Endothelial cell of umbilical vein (primary cell): ENCODE measurements at regions not wholly inside any gene's neighbourhood (a gene's known extent, or its start where the extent isn't known, plus 50 kb on each side); places are given as distances from the start of the nearest gene placed in this dataset.

ENCODE experiments used
- BruUV-seq: library from RNA; stranded (reverse); fragments of 400-500 nt; replicated peaks from 2 replicates; lab custom pipeline; 2021; lab: Mats Ljungman, UMichigan
- CTCF ChIA-PET: fragments of 300-600, 350-600 bp; sonication (Branson Sonifier 250); formaldehyde crosslinking; loops from one replicate; lab custom pipeline; 2021; ENCODE audit warnings: antibody characterized with exemption, inconsistent platforms; lab: Charles Lee
- POLR2A ChIA-PET: fragments of 300-600, 350-600 bp; sonication (Branson Sonifier 250); formaldehyde crosslinking; loops from one replicate; lab custom pipeline; 2021; ENCODE audit warnings: antibody characterized with exemption, inconsistent platforms; lab: Charles Lee
- DNase-seq: peaks from one replicate; pipeline ENCODE4 v3.0.0-alpha.2; 2011; ENCODE audit warnings: low read depth, low spot score
- FAIRE-seq: peaks from 2 replicates; lab custom pipeline; 2011; peaks lifted over from hg19 to GRCh38; lab: Jason Lieb, UNC
- H2AFZ ChIP-seq: 2 replicates; pipeline ENCODE4 v1.6.0; 2012; ENCODE audit warnings: low read depth, low read length, control low read depth, inconsistent platforms
- H3K27ac ChIP-seq: 2 replicates; pipeline ENCODE4 v1.5.1; 2011; ENCODE audit warnings: low read depth, mild to moderate bottlenecking, control low read depth, low read length, moderate library complexity; ENCODE audit not compliant: insufficient read depth
- H3K27me3 ChIP-seq, 2 experiments: 2 replicates each; pipeline versions ENCODE4 v1.6.0 to v1.6.1; 2011; ENCODE audit warnings: low read length in 2 of 2, mixed read lengths in 1 of 2; ENCODE audit not compliant: control insufficient read depth in 2 of 2, insufficient read depth in 2 of 2
- H3K36me3 ChIP-seq, 2 experiments: 2 replicates in 1 of 2; 3 replicates in 1 of 2; pipeline ENCODE4 v1.5.1; 2011; ENCODE audit warnings: low read length in 2 of 2, mild to moderate bottlenecking in 1 of 2, moderate library complexity in 1 of 2; ENCODE audit not compliant: control insufficient read depth in 2 of 2, insufficient read depth in 2 of 2; ENCODE audit errors: extremely low read depth in 1 of 2
- H3K4me1 ChIP-seq: 3 replicates; pipeline ENCODE4 v1.5.1; 2011; ENCODE audit warnings: mild to moderate bottlenecking, low read length; ENCODE audit not compliant: control insufficient read depth, insufficient read depth; ENCODE audit errors: extremely low read depth
- H3K4me2 ChIP-seq: 2 replicates; pipeline ENCODE4 v1.6.1; 2011; ENCODE audit warnings: low read length, control low read depth, mixed read lengths; ENCODE audit not compliant: insufficient read depth
- H3K4me3 ChIP-seq, 3 experiments: fragments of 200-600 bp in 1 of 3; sonication (generic), shearing (Covaris generic) in 1 of 3; replicated peaks in 1 of 3; 2 replicates each; pipeline ENCODE4 v1.5.1; 2011 to 2016; ENCODE audit warnings: control low read depth in 3 of 3, low read length in 3 of 3, mild to moderate bottlenecking in 2 of 3, inconsistent platforms in 1 of 3, low read depth in 1 of 3, moderate library complexity in 1 of 3; ENCODE audit not compliant: insufficient read depth in 1 of 3
- H3K79me2 ChIP-seq: 2 replicates; pipeline ENCODE4 v1.6.0; 2012; ENCODE audit warnings: low read length, inconsistent platforms; ENCODE audit not compliant: control insufficient read depth, insufficient read depth
- H3K9ac ChIP-seq: replicated peaks from 2 replicates; pipeline ENCODE3; 2011; ENCODE audit warnings: low read length, control low read depth; ENCODE audit not compliant: insufficient read depth; ENCODE audit errors: extremely low read depth
- H3K9me1 ChIP-seq: replicated peaks from 3 replicates; pipeline ENCODE4 v1.6.0; 2011; ENCODE audit warnings: mild to moderate bottlenecking, low read length; ENCODE audit not compliant: control insufficient read depth, insufficient read depth; ENCODE audit errors: extremely low read depth
- H3K9me3 ChIP-seq: replicated peaks from 2 replicates; pipeline ENCODE4 v1.5.1; 2012; ENCODE audit warnings: low read length, inconsistent platforms; ENCODE audit not compliant: control insufficient read depth, insufficient read depth
- H4K20me1 ChIP-seq: replicated peaks from 2 replicates; pipeline ENCODE3; 2011; ENCODE audit warnings: mild to moderate bottlenecking, low read length; ENCODE audit not compliant: control insufficient read depth, insufficient read depth; ENCODE audit errors: extremely low read depth
- CTCF ChIP-seq, 2 donors: IDR thresholded peaks; 1 replicate in 1 of 2; 2 replicates in 1 of 2; pipeline ENCODE4 v1.5.1; 2011; ENCODE audit warnings: low read length in 2 of 2, mild to moderate bottlenecking in 2 of 2, moderate library complexity in 2 of 2, control low read depth in 1 of 2, inconsistent platforms in 1 of 2, low read depth in 1 of 2; ENCODE audit not compliant: insufficient read depth in 1 of 2; ENCODE audit errors: extremely low read depth in 1 of 2
- EZH2 ChIP-seq: IDR thresholded peaks from 2 replicates; pipeline ENCODE4 v1.6.1; 2012; ENCODE audit warnings: borderline replicate concordance, low read depth, mild to moderate bottlenecking, moderate library complexity, low read length, inconsistent platforms; ENCODE audit not compliant: severe bottlenecking
- FOS ChIP-seq: IDR thresholded peaks from 2 replicates; pipeline ENCODE4 v1.6.1; 2011; ENCODE audit warnings: mild to moderate bottlenecking, low read length, moderate library complexity, borderline replicate concordance; ENCODE audit not compliant: insufficient read depth
- GATA2 ChIP-seq: IDR thresholded peaks from 2 replicates; pipeline ENCODE4 v1.7.0; 2011; ENCODE audit warnings: low read depth, mild to moderate bottlenecking, moderate library complexity, mixed read lengths, low read length; ENCODE audit not compliant: insufficient read length, insufficient read depth
- JUN ChIP-seq: IDR thresholded peaks from 2 replicates; pipeline ENCODE4 v1.6.1; 2011; ENCODE audit warnings: borderline replicate concordance, low read depth; ENCODE audit not compliant: insufficient read length, insufficient read depth
- MYC ChIP-seq: IDR thresholded peaks from one replicate; pipeline ENCODE4 v1.6.1; 2011; ENCODE audit warnings: mild to moderate bottlenecking, low read depth, low read length
- POLR2A ChIP-seq: IDR thresholded peaks from 2 replicates; pipeline ENCODE4 v1.6.1; 2012; ENCODE audit warnings: low read depth, mild to moderate bottlenecking, control low read depth, low read length
- POLR2AphosphoS5 ChIP-seq: IDR thresholded peaks from 2 replicates; pipeline ENCODE4 v1.6.1; 2012; ENCODE audit warnings: low read depth, mild to moderate bottlenecking, control low read depth, low read length, moderate library complexity; ENCODE audit not compliant: insufficient read depth
- dilution Hi-C: fragments of 300-500 bp; cut with MboI; formaldehyde crosslinking; loops from one replicate; pipeline ENCODE4 v1.15.0; 2019; ENCODE audit warnings: low sequenced_read_pairs; ENCODE audit not compliant: extremely low pct_ligation_motif_present
- intact Hi-C: fragments of 100-400 bp; cut with micrococcal nuclease; formaldehyde crosslinking; loops from one replicate; pipeline ENCODE4 v1.10.0; 2022
- TF ChIP-seq, protein P1 (sequence below): IDR thresholded peaks from 2 replicates; pipeline ENCODE4 v1.6.1; 2011; ENCODE audit not compliant: insufficient read depth, insufficient read length

- intact Hi-C loops (no loop called here), dilution Hi-C loops (no loop called here)
- BruUV-seq = no TSS peak
- H3K4me3 ChIP-seq = no peak overlapping the region
- no peaks in the 10 kb centered on the region for H3K27me3 ChIP-seq
- no peak overlapping the region for H3K27ac ChIP-seq
- no peaks in the 10 kb centered on the region for H4K20me1 ChIP-seq
- TF ChIP-seq, protein P1, sequence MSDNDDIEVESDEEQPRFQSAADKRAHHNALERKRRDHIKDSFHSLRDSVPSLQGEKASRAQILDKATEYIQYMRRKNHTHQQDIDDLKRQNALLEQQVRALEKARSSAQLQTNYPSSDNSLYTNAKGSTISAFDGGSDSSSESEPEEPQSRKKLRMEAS = no peak
- TF ChIP-seq MYC = no peak
- TF ChIP-seq POLR2AphosphoS5 = no peak
- no peak for TF ChIP-seq JUN
- TF ChIP-seq POLR2A = no peak
- TF ChIP-seq FOS = no peak
- TF ChIP-seq CTCF (IDR thresholded peaks at IDR 0.05; ENCODE audit: extremely low read depth in 1 of 2, insufficient read depth in 1 of 2, low read depth in 1 of 2, low read length in 2 of 2) = no peak
- TF ChIP-seq GATA2 = no peak
- no peak for TF ChIP-seq EZH2
- H3K36me3 ChIP-seq = no peaks in the 10 kb centered on the region
- H3K9me1 ChIP-seq = no peaks in the 10 kb centered on the region
- ChIA-PET CTCF (interaction anchor here (1.3 kb wide), 1 partner anchor 9 kb away, joined by 3 read pairs; no protein-coding TSS in a partner anchor), POLR2A (no interaction called here)
- DNase-seq = no peak
- peaks cover 3% of the 10 kb centered on the region for H3K4me1 ChIP-seq
- no peak for FAIRE-seq
- H2AFZ ChIP-seq = no peak overlapping the region
- no peaks in the 10 kb centered on the region for H3K79me2 ChIP-seq
- H3K4me2 ChIP-seq = no peak overlapping the region
- no peaks in the 10 kb centered on the region for H3K9me3 ChIP-seq
- no peak overlapping the region for H3K9ac ChIP-seq
These were observed 172.5 kb downstream of the GXYLT1 start for GRCh38 chr12:41972196-41972595.
